ENCODE measurements at regions not wholly inside any gene's neighbourhood (a gene's known extent, or its start where the extent isn't known, plus 50 kb on each side); places are given as distances from the start of the nearest gene placed in this dataset.

- in situ Hi-C loops (cut with HindIII; ENCODE audit: low sequenced_read_pairs), result no loop called here
Measured at GRCh38 chr4:138707746-138708677, 307.6 kb upstream of the NOCT start.

- in situ Hi-C loops (cut with HindIII; ENCODE audit: low sequenced_read_pairs), result no loop called here
Measured at GRCh38 chr4:138706201-138706600, 309.4 kb upstream of the NOCT start.

- in situ Hi-C loops (cut with HindIII; ENCODE audit: low sequenced_read_pairs), result no loop called here
Measured at GRCh38 chr4:138702190-138702824, 313.3 kb upstream of the NOCT start.

- in situ Hi-C loops (cut with HindIII; ENCODE audit: low sequenced_read_pairs), result no loop called here
Measured at GRCh38 chr4:138698641-138699040, 316.9 kb upstream of the NOCT start.

GRCh38 chr4:138697851-138698250 is 317.7 kb upstream of the NOCT start:
- in situ Hi-C loops (cut with HindIII; ENCODE audit: low sequenced_read_pairs), result no loop called here

GRCh38 chr4:138696771-138697170 is 318.8 kb upstream of the NOCT start:
- in situ Hi-C loops (cut with HindIII; ENCODE audit: low sequenced_read_pairs), result no loop called here

GRCh38 chr4:138696058-138696457 is 319.5 kb upstream of the NOCT start:
- in situ Hi-C loops (cut with HindIII; ENCODE audit: low sequenced_read_pairs), result no loop called here

GRCh38 chr4:138693526-138693925 is 322.1 kb upstream of the NOCT start:
- in situ Hi-C loops (cut with HindIII; ENCODE audit: low sequenced_read_pairs), result no loop called here

GRCh38 chr4:138692411-138692810 is 323.2 kb upstream of the NOCT start:
- in situ Hi-C loops (cut with HindIII; ENCODE audit: low sequenced_read_pairs), result no loop called here

GRCh38 chr4:138689593-138689992 is 326.0 kb upstream of the NOCT start:
- in situ Hi-C loops (cut with HindIII; ENCODE audit: low sequenced_read_pairs), result no loop called here

- in situ Hi-C loops (cut with HindIII; ENCODE audit: low sequenced_read_pairs), result no loop called here
Measured at GRCh38 chr4:138689187-138689586, 326.4 kb upstream of the NOCT start.

GRCh38 chr4:138688408-138689085 is 327.0 kb upstream of the NOCT start:
- in situ Hi-C loops (cut with HindIII; ENCODE audit: low sequenced_read_pairs), result no loop called here

GRCh38 chr4:138686106-138686835 is 329.3 kb upstream of the NOCT start:
- in situ Hi-C loops (cut with HindIII; ENCODE audit: low sequenced_read_pairs), result no loop called here

- in situ Hi-C loops (cut with HindIII; ENCODE audit: low sequenced_read_pairs), result no loop called here
Measured at GRCh38 chr4:138685316-138685715, 330.3 kb upstream of the NOCT start.

- in situ Hi-C loops (cut with HindIII; ENCODE audit: low sequenced_read_pairs), result no loop called here
Measured at GRCh38 chr4:138680989-138681604, 334.5 kb upstream of the NOCT start.

GRCh38 chr4:138680256-138680655 is 335.3 kb upstream of the NOCT start:
- in situ Hi-C loops (cut with HindIII; ENCODE audit: low sequenced_read_pairs), result no loop called here

- in situ Hi-C loops (cut with HindIII; ENCODE audit: low sequenced_read_pairs), result loop anchor here (10.0 kb wide), 1 partner anchor 104 kb away; no protein-coding TSS in a partner anchor
Measured at GRCh38 chr4:138678985-138679746, 336.4 kb upstream of the NOCT start.

- in situ Hi-C loops (cut with HindIII; ENCODE audit: low sequenced_read_pairs), result loop anchor here (10.0 kb wide), 1 partner anchor 103 kb away; no protein-coding TSS in a partner anchor
Measured at GRCh38 chr4:138677748-138678147, 337.8 kb upstream of the NOCT start.

- in situ Hi-C loops (cut with HindIII; ENCODE audit: low sequenced_read_pairs), result loop anchor here (10.0 kb wide), 1 partner anchor 102 kb away; no protein-coding TSS in a partner anchor
Measured at GRCh38 chr4:138677212-138677611, 338.4 kb upstream of the NOCT start.

Measured in endothelial cell of hepatic sinusoid (primary cell).